Keratinocyte (primary cell): ENCODE measurements at regions not wholly inside any gene's neighbourhood (a gene's known extent, or its start where the extent isn't known, plus 50 kb on each side); places are given as distances from the start of the nearest gene placed in this dataset.

Source experiments
- DNase-seq: peaks from one replicate; pipeline ENCODE4 v3.0.0-alpha.2; 2011; ENCODE audit warnings: low read depth, missing footprints, low spot score
- FAIRE-seq: peaks from 2 replicates; lab custom pipeline; 2011; peaks lifted over from hg19 to GRCh38; lab: Jason Lieb, UNC
- H2AFZ ChIP-seq: 2 replicates; pipeline ENCODE4 v1.6.0; 2012; ENCODE audit warnings: low read length, control low read depth, inconsistent platforms; ENCODE audit not compliant: control insufficient read depth
- H3K27ac ChIP-seq: 2 replicates; pipeline ENCODE4 v1.5.1; 2011; ENCODE audit warnings: low read length; ENCODE audit not compliant: control insufficient read depth, insufficient read depth
- H3K27me3 ChIP-seq: 3 replicates; pipeline ENCODE4 v1.6.0; 2011; ENCODE audit warnings: low read length; ENCODE audit not compliant: control insufficient read depth, insufficient read depth; ENCODE audit errors: extremely low read depth
- H3K36me3 ChIP-seq, 2 experiments: 2 replicates in 1 of 2; 3 replicates in 1 of 2; pipeline ENCODE4 v1.5.1; 2011; ENCODE audit warnings: low read length in 2 of 2, mild to moderate bottlenecking in 1 of 2; ENCODE audit not compliant: control insufficient read depth in 2 of 2, insufficient read depth in 2 of 2; ENCODE audit errors: extremely low read depth in 1 of 2
- H3K4me1 ChIP-seq: 3 replicates; pipeline ENCODE4 v1.5.1; 2011; ENCODE audit warnings: low read length; ENCODE audit not compliant: control insufficient read depth, insufficient read depth; ENCODE audit errors: extremely low read depth
- H3K4me2 ChIP-seq: 3 replicates; pipeline ENCODE4 v1.6.0; 2011; ENCODE audit warnings: low read depth, low read length; ENCODE audit not compliant: control insufficient read depth, insufficient read depth; ENCODE audit errors: extremely low read depth
- H3K4me3 ChIP-seq, 3 experiments: fragments of 200-600 bp in 1 of 3; sonication (generic) in 1 of 3; 2 replicates in 2 of 3; 3 replicates in 1 of 3; pipeline ENCODE4 v1.5.1; 2011 to 2016; ENCODE audit warnings: low read length in 3 of 3, mild to moderate bottlenecking in 3 of 3, control low read depth in 2 of 3, inconsistent platforms in 1 of 3, low read depth in 1 of 3, mixed read lengths in 1 of 3, mixed run types in 1 of 3, moderate library complexity in 1 of 3; ENCODE audit not compliant: control insufficient read depth in 2 of 3, insufficient read depth in 2 of 3; ENCODE audit errors: extremely low read depth in 1 of 3
- H3K79me2 ChIP-seq: 2 replicates; pipeline ENCODE4 v1.6.0; 2012; ENCODE audit warnings: low read length; ENCODE audit not compliant: control insufficient read depth, insufficient read depth
- H3K9ac ChIP-seq: 3 replicates; pipeline ENCODE4 v1.6.0; 2011; ENCODE audit warnings: low read length; ENCODE audit not compliant: control insufficient read depth, insufficient read depth; ENCODE audit errors: extremely low read depth
- H3K9me1 ChIP-seq: 3 replicates; pipeline ENCODE4 v1.6.0; 2011; ENCODE audit warnings: low read length; ENCODE audit not compliant: control insufficient read depth, insufficient read depth; ENCODE audit errors: extremely low read depth
- H3K9me3 ChIP-seq: 2 replicates; pipeline ENCODE4 v1.5.1; 2012; ENCODE audit warnings: low read depth, low read length; ENCODE audit not compliant: control insufficient read depth
- H4K20me1 ChIP-seq: 3 replicates; pipeline ENCODE4 v1.6.0; 2011; ENCODE audit warnings: low read length; ENCODE audit not compliant: control insufficient read depth, insufficient read depth; ENCODE audit errors: extremely low read depth
- EZH2 ChIP-seq: IDR thresholded peaks from one replicate; pipeline ENCODE4 v1.6.1; 2012; ENCODE audit warnings: inconsistent platforms, mild to moderate bottlenecking, low read length, moderate library complexity
- dilution Hi-C: fragments of 300-500 bp; cut with MboI; formaldehyde crosslinking; loops from one replicate; pipeline ENCODE4 v1.7.0; 2020; ENCODE audit warnings: low sequenced_read_pairs; ENCODE audit not compliant: extremely low pct_ligation_motif_present
- TF ChIP-seq, protein P1 (sequence below), 3 experiments: IDR thresholded peaks in 1 of 3; conservative IDR thresholded peaks in 1 of 3; optimal IDR thresholded peaks in 1 of 3; 2 replicates in 2 of 3; 3 replicates in 1 of 3; pipeline versions ENCODE3 to v1.5.1; 2011; ENCODE audit warnings: low read length in 3 of 3, mild to moderate bottlenecking in 3 of 3, moderate library complexity in 2 of 3, control low read depth in 1 of 3, inconsistent platforms in 1 of 3; ENCODE audit not compliant: insufficient read depth in 2 of 3; ENCODE audit errors: extremely low read depth in 1 of 3

DNA sequence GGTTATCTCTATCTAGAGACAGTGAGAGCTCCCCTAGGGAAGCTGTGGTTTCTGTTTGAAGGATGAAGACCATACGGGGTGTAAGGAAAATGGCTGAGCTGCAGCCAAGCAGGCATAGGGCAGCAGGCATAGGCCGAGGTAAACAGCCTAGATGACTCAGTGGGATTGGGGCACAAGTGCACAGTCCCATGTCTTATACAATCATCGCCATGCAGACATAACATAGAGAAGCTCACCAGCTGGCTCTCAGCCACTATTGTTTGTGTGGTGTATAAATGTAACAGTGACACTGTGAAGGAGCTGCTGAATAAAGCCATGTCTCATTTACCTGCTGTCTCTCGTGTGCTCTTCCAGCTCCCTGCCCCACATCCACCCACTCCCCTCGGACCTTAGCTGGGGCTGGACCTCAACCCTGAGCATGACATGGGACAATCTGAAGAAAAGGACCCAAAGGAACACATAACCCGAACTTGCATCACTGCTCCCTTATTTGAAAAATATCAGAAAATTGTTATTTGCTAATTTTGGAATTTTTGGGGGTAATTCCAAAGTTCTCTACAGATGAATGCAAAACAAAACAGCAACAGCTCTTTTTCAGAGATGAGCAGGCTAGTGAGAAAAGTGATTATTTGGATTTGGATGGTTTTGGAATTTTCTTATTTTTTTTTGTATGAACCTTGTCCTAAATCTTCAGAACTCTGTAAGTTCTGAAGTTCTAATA lies 582.7 kb downstream of the REEP3 start:
- Histone ChIP-seq H2AFZ (no peak overlapping the region), H4K20me1 (no peaks in the 10 kb centered on the region), H3K36me3 (no peaks in the 10 kb centered on the region), H3K79me2 (no peaks in the 10 kb centered on the region), H3K9ac (no peak overlapping the region), H3K27me3 (no peaks in the 10 kb centered on the region), H3K27ac (no peak overlapping the region), H3K4me3 (no peak overlapping the region), H3K4me2 (no peak overlapping the region), H3K9me3 (no peaks in the 10 kb centered on the region), H3K9me1 (no peaks in the 10 kb centered on the region), H3K4me1 (no peaks in the 10 kb centered on the region)
- dilution Hi-C loops: no loop called here
- no peak for FAIRE-seq
- TF ChIP-seq EZH2: no peak
- TF ChIP-seq, protein P1, sequence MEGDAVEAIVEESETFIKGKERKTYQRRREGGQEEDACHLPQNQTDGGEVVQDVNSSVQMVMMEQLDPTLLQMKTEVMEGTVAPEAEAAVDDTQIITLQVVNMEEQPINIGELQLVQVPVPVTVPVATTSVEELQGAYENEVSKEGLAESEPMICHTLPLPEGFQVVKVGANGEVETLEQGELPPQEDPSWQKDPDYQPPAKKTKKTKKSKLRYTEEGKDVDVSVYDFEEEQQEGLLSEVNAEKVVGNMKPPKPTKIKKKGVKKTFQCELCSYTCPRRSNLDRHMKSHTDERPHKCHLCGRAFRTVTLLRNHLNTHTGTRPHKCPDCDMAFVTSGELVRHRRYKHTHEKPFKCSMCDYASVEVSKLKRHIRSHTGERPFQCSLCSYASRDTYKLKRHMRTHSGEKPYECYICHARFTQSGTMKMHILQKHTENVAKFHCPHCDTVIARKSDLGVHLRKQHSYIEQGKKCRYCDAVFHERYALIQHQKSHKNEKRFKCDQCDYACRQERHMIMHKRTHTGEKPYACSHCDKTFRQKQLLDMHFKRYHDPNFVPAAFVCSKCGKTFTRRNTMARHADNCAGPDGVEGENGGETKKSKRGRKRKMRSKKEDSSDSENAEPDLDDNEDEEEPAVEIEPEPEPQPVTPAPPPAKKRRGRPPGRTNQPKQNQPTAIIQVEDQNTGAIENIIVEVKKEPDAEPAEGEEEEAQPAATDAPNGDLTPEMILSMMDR (optimal IDR thresholded peaks at IDR 0.05 in 1 of 3, IDR thresholded peaks at IDR 0.05 in 1 of 3, conservative IDR thresholded peaks at IDR 0.05 in 1 of 3; ENCODE audit: extremely low read depth in 1 of 3, insufficient read depth in 2 of 3, low read length in 3 of 3): no peak
- no peak for DNase-seq

DNA sequence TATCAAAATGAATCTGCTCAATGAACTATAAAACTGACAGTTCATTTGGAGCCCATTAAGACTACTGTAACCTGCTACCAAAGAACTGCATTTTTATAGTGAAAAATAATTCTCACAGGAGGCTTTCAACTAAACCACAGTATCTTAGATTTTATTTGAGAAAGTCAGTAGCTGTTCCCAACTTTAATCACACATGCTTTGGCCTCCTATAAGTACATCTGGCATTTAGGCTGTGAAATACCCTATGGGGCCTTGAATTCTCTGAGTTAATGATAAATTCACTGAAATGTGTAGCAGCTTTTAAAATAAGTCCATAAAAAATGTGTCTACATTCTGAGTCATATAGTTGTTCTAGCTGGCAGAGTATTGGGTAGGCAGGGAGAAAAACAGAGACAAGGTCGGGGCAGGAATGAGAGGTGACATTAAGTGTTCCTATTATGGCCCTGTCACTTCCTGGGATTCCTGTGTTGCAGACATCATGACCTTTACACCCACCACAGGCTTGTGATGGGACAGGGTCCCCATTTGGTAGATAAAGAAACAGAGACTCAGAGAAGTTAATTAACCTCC lies 588.8 kb downstream of the REEP3 start:
- H3K79me2 ChIP-seq: no peaks in the 10 kb centered on the region
- dilution Hi-C loops: no loop called here
- no peaks in the 10 kb centered on the region for H3K4me1 ChIP-seq
- DNase-seq: no peak
- no peak overlapping the region for H3K27ac ChIP-seq
- H3K9ac ChIP-seq: no peak overlapping the region
- FAIRE-seq: no peak
- H3K9me3 ChIP-seq: no peaks in the 10 kb centered on the region
- H3K4me3 ChIP-seq: no peak overlapping the region
- H3K9me1 ChIP-seq: no peaks in the 10 kb centered on the region
- TF ChIP-seq EZH2: no peak
- TF ChIP-seq, protein P1 (optimal IDR thresholded peaks at IDR 0.05 in 1 of 3, IDR thresholded peaks at IDR 0.05 in 1 of 3, conservative IDR thresholded peaks at IDR 0.05 in 1 of 3; ENCODE audit: extremely low read depth in 1 of 3, insufficient read depth in 2 of 3, low read length in 3 of 3): no peak
- H3K4me2 ChIP-seq: no peak overlapping the region
- H3K36me3 ChIP-seq: no peaks in the 10 kb centered on the region
- no peaks in the 10 kb centered on the region for H4K20me1 ChIP-seq
- no peaks in the 10 kb centered on the region for H3K27me3 ChIP-seq
- no peak overlapping the region for H2AFZ ChIP-seq
